GM12892 (cell line): ENCODE measurements at regions not wholly inside any gene's neighbourhood (a gene's known extent, or its start where the extent isn't known, plus 50 kb on each side); places are given as distances from the start of the nearest gene placed in this dataset.

Experiments used
- POLR2A ChIP-seq: IDR thresholded peaks from 2 replicates; pipeline ENCODE4 v1.6.1; 2011; ENCODE audit warnings: low read depth, low read length, control low read depth
- TAF1 ChIP-seq: IDR thresholded peaks from 2 replicates; pipeline ENCODE4 v1.6.1; 2011; ENCODE audit warnings: low read depth, mild to moderate bottlenecking, control low read depth, low read length, borderline replicate concordance

DNA sequence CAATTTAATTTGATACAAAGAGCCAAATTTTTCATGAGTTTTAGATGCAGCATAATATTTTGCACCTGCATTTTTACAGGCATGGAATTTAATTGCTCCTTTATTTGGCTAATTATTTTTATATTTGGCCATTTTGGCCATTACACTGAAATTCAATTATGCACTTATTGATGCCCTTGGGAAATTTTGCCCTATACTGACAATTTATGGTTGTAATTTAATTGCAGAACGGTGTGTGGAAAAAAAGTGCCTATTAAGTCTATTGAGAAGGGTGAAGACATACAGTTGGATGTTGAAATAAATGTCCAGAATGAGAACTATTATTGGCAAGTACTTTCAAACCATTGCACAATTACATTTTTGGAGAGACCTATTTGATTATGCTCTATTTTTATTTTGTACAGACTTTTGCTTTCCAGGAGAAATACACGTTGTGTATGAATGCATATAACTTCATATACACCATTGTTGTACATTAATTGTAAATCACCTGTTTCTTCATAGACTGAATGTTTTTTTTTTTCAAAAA, 1319.3 kb upstream of the CDH2 start:
- no peak for TF ChIP-seq TAF1
- TF ChIP-seq POLR2A: no peak
